ENCODE measurements at regions not wholly inside any gene's neighbourhood (a gene's known extent, or its start where the extent isn't known, plus 50 kb on each side); places are given as distances from the start of the nearest gene placed in this dataset.

DNA sequence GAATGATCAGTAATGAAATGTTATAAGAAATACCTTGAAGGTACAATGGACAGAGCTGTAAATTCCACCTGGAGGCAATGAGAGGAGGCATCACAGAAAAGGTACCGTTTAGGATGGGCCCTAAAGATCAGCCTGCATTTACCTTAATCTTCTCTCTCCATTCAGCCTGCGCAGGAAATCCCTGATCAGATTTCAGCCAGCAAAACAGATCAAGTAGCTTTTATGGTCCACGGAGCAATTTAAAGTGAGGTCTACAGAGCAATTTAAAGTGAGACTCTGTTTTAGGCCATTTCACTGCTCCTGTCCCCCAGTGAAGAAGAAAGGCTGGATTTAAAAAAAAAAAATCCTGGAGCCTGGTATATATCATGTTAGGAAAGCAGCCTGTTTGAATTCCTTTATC is 195.1 kb upstream of the VCX start:
- TF ChIP-seq, protein P1, sequence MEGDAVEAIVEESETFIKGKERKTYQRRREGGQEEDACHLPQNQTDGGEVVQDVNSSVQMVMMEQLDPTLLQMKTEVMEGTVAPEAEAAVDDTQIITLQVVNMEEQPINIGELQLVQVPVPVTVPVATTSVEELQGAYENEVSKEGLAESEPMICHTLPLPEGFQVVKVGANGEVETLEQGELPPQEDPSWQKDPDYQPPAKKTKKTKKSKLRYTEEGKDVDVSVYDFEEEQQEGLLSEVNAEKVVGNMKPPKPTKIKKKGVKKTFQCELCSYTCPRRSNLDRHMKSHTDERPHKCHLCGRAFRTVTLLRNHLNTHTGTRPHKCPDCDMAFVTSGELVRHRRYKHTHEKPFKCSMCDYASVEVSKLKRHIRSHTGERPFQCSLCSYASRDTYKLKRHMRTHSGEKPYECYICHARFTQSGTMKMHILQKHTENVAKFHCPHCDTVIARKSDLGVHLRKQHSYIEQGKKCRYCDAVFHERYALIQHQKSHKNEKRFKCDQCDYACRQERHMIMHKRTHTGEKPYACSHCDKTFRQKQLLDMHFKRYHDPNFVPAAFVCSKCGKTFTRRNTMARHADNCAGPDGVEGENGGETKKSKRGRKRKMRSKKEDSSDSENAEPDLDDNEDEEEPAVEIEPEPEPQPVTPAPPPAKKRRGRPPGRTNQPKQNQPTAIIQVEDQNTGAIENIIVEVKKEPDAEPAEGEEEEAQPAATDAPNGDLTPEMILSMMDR (IDR thresholded peaks at IDR 0.05; ENCODE audit: borderline replicate concordance, insufficient read depth, low read depth, low read length) = no peak

DNA sequence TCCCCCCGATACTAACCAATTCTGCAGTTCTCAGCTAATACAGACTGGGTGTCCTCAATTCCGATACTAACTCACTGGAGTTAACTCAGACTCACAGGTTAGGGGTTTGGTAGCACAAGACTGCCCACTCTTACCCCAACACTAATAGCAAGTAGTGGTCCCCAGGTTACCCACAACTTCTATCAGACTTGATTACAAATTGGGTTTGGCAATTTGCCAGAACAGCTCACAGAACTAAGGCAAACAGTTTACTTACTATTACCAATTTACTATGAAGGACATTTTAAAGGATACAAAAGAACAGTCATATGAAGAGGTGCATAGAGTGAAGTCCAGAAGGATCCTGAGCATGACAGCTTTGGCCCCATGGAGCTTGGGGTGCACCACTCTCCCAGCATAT is 201.8 kb upstream of the VCX start:
- TF ChIP-seq, protein P1 (IDR thresholded peaks at IDR 0.05; ENCODE audit: borderline replicate concordance, insufficient read depth, low read depth, low read length) = no peak
- no peak overlapping the region for H3K4me3 ChIP-seq (ENCODE audit: low read depth, low read length)

More for the DNA sequence above, 195.1 kb upstream of the VCX start:
- H3K4me3 ChIP-seq (ENCODE audit: low read depth, low read length) = no peak overlapping the region

DNA sequence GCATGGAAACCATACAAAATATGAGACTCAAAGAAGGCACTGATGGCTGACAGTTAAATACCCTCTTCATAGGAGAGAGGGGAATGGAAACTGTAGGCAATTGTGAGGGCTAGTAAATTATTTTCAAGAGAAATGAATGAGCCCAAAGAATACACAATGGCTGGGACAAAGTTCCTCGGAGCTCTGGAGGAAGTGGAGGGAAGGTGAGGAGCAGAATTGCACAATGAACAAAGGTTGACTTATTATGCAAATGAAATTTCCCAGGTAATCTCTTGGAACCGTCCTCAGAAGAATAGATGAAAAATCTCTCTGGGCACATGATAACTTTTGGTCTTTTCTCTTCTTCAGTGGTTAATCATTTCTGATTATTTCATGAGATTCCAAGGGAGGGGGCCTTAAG is 202.6 kb upstream of the VCX start:
- H3K4me3 ChIP-seq (ENCODE audit: low read depth, low read length) = no peak overlapping the region
- TF ChIP-seq, protein P1 (IDR thresholded peaks at IDR 0.05; ENCODE audit: borderline replicate concordance, insufficient read depth, low read depth, low read length) = no peak

DNA sequence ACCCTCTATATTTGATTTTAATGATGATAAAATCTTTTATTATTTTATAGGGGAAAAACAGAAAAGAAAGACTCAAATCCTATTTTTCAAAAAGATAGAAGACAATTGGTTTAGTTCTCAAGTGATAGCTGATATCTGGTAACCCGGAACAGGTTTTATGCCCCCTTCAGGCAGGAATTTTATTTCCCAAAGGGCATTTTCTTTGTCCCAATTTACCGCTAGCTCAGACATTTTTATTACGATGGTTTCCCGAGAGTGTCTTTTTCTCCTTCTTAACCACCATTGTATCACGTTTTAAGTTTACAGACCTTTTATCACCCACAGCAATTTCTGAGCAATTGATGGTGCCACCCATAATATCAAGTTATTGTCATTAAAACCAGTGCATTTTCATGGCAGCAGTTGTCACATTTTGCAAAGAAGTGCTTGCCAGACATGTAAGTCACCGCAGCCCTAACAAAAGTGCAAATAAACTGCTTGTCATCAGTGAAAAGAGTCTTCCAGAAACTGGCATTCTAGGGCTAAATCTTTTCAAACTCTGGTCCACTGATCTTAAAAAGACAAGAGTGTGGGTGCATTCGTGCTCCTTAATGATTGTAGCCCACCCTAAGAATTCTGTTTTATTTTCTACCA is 204.8 kb upstream of the VCX start:
- H3K4me3 ChIP-seq (ENCODE audit: low read depth, low read length) = no peak overlapping the region
- TF ChIP-seq, protein P1 (IDR thresholded peaks at IDR 0.05; ENCODE audit: borderline replicate concordance, insufficient read depth, low read depth, low read length) = no peak

DNA sequence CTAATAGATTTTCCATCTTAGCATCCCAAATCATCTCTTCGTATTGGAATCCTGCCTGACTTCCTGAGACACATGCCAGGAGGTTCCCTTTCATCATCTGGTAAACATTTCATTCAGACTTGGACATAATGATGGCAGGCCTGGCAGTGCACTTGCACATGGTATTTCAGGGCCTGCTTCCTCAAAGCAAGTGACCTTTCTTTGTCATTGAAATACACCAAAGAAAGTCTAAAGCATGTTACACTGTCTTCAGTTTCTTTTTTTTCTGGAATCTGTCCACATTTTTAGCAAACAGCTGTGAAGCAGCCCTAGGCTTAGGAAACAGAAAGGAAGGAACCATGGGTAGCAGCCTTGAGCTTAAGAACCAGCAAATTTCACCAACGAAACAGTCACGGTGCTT is 205.9 kb upstream of the VCX start:
- TF ChIP-seq, protein P1 (IDR thresholded peaks at IDR 0.05; ENCODE audit: borderline replicate concordance, insufficient read depth, low read depth, low read length) = no peak
- no peak overlapping the region for H3K4me3 ChIP-seq (ENCODE audit: low read depth, low read length)

DNA sequence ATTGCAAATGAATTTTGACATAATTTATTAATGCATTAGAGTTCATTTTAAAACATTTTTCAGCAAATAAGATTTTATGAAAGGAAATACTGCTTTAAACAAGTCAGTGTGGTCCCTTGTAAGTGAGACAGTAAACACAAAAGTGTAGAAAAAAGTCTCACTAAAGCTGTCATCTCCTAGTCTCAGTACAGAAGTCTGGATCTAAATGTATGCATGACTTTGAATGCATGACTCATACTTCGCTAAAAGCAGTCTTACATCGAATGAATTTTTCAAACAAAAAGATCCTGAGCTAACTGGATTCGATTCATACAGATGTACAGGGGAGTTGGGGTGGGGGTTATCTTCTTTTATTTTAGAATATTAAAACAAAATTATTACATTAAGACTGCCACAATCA is 207.4 kb upstream of the VCX start:
- H3K4me3 ChIP-seq (ENCODE audit: low read depth, low read length) = no peak overlapping the region
- TF ChIP-seq, protein P1 (IDR thresholded peaks at IDR 0.05; ENCODE audit: borderline replicate concordance, insufficient read depth, low read depth, low read length) = no peak

DNA sequence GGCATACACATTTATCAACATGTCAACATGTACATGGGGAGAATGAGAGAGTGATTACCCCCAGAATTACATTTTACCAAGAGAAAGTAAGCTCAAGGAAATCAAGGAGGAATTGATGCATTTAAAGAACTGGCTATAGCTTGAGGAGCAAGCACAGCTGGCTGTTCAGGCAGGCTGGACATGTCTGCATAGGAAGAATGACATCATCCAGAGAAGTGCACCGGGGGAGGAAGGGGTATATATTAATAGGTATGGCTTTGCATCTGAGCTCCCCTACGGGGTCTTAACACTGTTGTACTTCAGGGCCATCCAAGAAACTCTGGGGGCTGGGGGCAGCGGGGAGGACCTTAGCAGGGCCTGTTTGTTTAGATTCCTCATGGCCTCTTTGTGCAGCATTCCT is 222.4 kb upstream of the VCX start:
- TF ChIP-seq, protein P1 (IDR thresholded peaks at IDR 0.05; ENCODE audit: borderline replicate concordance, insufficient read depth, low read depth, low read length) = no peak
- H3K4me3 ChIP-seq (ENCODE audit: low read depth, low read length) = no peak overlapping the region

All from GM12875 (cell line).